Tibial nerve (tissue), 4 donors: ENCODE measurements at regions not wholly inside any gene's neighbourhood (a gene's known extent, or its start where the extent isn't known, plus 50 kb on each side); places are given as distances from the start of the nearest gene placed in this dataset.

Experiments
- CTCF ChIP-seq, 5 experiments: fragments of 200-600 bp in 3 of 5; fragments of 450-650 bp in 2 of 5; sonication (generic) in 3 of 5; IDR thresholded peaks; one replicate each; pipeline ENCODE4 v1.5.1; 2016 to 2019; ENCODE audit warnings: antibody characterized with exemption in 5 of 5, mild to moderate bottlenecking in 3 of 5, moderate library complexity in 2 of 5
- EP300 ChIP-seq, 2 donors: sonication (generic); formaldehyde crosslinking; IDR thresholded peaks; one replicate each; pipeline ENCODE4 v1.6.1; 2017; ENCODE audit warnings: antibody characterized with exemption in 2 of 2, mild to moderate bottlenecking in 1 of 2

- TF ChIP-seq EP300 (IDR thresholded peaks at IDR 0.05) (no peak), CTCF (IDR thresholded peaks at IDR 0.05) (no peak)
Observed at GRCh38 chr18:55857409-55857808, 269.4 kb upstream of the TCF4 start.
